ENCODE measurements at regions not wholly inside any gene's neighbourhood (a gene's known extent, or its start where the extent isn't known, plus 50 kb on each side); places are given as distances from the start of the nearest gene placed in this dataset.
"Not testable (repeated sequence)": the region's sequence is repeated elsewhere in the genome, so short reads cannot be mapped to it uniquely, and the experiment has no call there.

DNA sequence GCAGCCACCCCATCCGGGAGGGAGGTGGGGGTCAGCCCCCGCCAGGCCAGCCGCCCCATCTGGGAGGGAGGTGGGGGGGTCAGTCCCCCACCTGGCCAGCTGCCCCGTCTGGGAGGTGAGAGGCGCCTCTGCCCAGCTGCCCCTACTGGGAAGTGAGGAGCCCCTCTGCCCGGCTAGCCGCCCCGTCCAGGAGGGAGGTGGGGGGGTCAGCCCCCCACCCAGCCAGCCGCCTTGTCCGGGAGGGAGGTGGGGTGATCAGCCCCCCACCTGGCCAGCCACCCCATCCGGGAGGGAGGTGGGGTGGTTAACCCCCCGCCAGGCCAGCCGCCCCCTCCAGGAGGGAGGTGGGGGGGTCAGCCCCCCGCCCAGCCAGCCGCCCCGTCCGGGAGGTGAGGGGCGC lies 852.4 kb upstream of the DEFB115 start:
- not testable (repeated sequence) for H2AFZ ChIP-seq; H3K4me2 ChIP-seq; H3K4me3 ChIP-seq; H3K9me3 ChIP-seq (ENCODE audit: low read depth); H3K27ac ChIP-seq; H3K27me3 ChIP-seq; H3K79me2 ChIP-seq; H3K36me3 ChIP-seq (replicated peaks; ENCODE audit: insufficient read depth, low read depth); H3K9me2 ChIP-seq (replicated peaks; ENCODE audit: insufficient read depth); H3K4me1 ChIP-seq (ENCODE audit: insufficient read depth); DNase-seq (ENCODE audit: low spot score); H4K20me1 ChIP-seq (ENCODE audit: insufficient read depth, poor library complexity, severe bottlenecking)
- WGBS (ENCODE audit: low lambda C conversion rate, missing lambda C conversion rate): no CpG with 5 or more reads among the region's 18 CpGs

DNA sequence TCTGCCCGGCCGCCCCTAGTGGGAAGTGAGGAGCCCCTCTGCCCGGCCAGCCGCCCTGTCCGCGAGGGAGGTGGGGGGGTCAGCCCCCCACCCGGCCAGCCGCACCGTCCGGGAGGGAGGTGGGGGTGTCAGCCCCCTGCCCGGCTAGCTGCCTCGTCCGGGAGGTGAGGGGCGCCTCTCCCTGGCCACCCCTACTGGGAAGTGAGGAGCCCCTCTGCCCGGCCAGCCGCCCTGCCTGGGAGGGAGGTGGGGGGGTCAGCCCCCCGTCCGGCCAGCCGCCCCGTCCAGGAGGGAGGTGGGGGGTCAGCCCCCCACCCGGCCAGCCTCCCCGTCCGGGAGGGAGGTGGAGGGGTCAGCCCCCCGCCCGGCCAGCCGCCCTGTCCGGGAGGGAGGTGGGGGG lies 851.9 kb upstream of the DEFB115 start:
- not testable (repeated sequence) for H3K4me1 ChIP-seq (ENCODE audit: insufficient read depth); H3K9me3 ChIP-seq (ENCODE audit: low read depth); H3K36me3 ChIP-seq (replicated peaks; ENCODE audit: insufficient read depth, low read depth); H3K4me2 ChIP-seq; H3K79me2 ChIP-seq; H3K4me3 ChIP-seq; H3K9me2 ChIP-seq (replicated peaks; ENCODE audit: insufficient read depth); H3K27ac ChIP-seq; H2AFZ ChIP-seq; DNase-seq (ENCODE audit: low spot score); H4K20me1 ChIP-seq (ENCODE audit: insufficient read depth, poor library complexity, severe bottlenecking); H3K27me3 ChIP-seq
- WGBS (ENCODE audit: low lambda C conversion rate, missing lambda C conversion rate): 100% methylated on average over 2 of the region's 27 CpGs

DNA sequence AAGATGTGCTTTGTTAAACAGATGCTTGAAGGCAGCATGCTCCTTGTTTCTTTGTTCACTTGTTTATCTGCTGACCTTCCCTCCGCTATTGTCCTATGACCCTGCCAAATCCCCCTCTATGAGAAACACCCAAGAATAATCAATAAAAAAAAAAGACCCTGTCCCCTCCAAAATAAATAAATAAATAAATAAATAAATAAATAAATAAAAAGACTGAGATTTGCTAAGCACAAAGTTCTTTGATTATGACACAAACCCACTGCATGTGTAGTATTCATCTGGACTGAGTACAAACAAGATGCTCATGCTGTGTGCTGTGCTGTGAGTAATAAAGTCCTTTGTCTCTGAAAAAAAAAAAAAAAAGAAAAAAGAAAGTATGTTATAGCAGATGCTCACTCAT lies 851.1 kb upstream of the DEFB115 start:
- H2AFZ ChIP-seq; H3K4me3 ChIP-seq; H3K79me2 ChIP-seq; H4K20me1 ChIP-seq (ENCODE audit: insufficient read depth, poor library complexity, severe bottlenecking); H3K36me3 ChIP-seq (replicated peaks; ENCODE audit: insufficient read depth, low read depth); H3K4me1 ChIP-seq (ENCODE audit: insufficient read depth); H3K27me3 ChIP-seq; H3K9me3 ChIP-seq (ENCODE audit: low read depth); H3K27ac ChIP-seq; H3K4me2 ChIP-seq; H3K9me2 ChIP-seq (replicated peaks; ENCODE audit: insufficient read depth); DNase-seq (ENCODE audit: low spot score): not testable (repeated sequence)
- 0% methylated on average over 1 of the region's 1 CpG for WGBS (ENCODE audit: low lambda C conversion rate, missing lambda C conversion rate)

GRCh38 chr20:30412972-30413371 lies 844.5 kb upstream of the DEFB115 start:
- WGBS (ENCODE audit: low lambda C conversion rate, missing lambda C conversion rate): 77% methylated on average over 1 of the region's 2 CpGs
- H3K79me2 ChIP-seq: no peaks in the 10 kb centered on the region
- H3K27me3 ChIP-seq: no peaks in the 10 kb centered on the region
- H3K9me2 ChIP-seq (replicated peaks; ENCODE audit: insufficient read depth): no peaks in the 10 kb centered on the region
- H2AFZ ChIP-seq: no peak overlapping the region
- no peak overlapping the region for H3K4me3 ChIP-seq
- H3K27ac ChIP-seq: no peak overlapping the region
- H3K36me3 ChIP-seq (replicated peaks; ENCODE audit: insufficient read depth, low read depth): no peaks in the 10 kb centered on the region
- no peaks in the 10 kb centered on the region for H4K20me1 ChIP-seq (ENCODE audit: insufficient read depth, poor library complexity, severe bottlenecking)
- no peaks in the 10 kb centered on the region for H3K9me3 ChIP-seq (ENCODE audit: low read depth)
- no peak overlapping the region for H3K4me2 ChIP-seq
- no peaks in the 10 kb centered on the region for H3K4me1 ChIP-seq (ENCODE audit: insufficient read depth)
- DNase-seq (ENCODE audit: low spot score): no peak
- TF ChIP-seq CTCF (IDR thresholded peaks at IDR 0.05; ENCODE audit: poor library complexity) (no peak), EZH2phosphoT487 (IDR thresholded peaks at IDR 0.05; ENCODE audit: low read depth, severe bottlenecking, unreplicated experiment) (no peak), EZH2 (IDR thresholded peaks at IDR 0.05; ENCODE audit: borderline replicate concordance) (no peak)

GRCh38 chr20:30417387-30417786 lies 840.1 kb upstream of the DEFB115 start:
- H3K9me2 ChIP-seq (replicated peaks; ENCODE audit: insufficient read depth); H3K9me3 ChIP-seq (ENCODE audit: low read depth); H3K4me2 ChIP-seq; H3K4me1 ChIP-seq (ENCODE audit: insufficient read depth); H3K27me3 ChIP-seq; H3K4me3 ChIP-seq; H3K79me2 ChIP-seq; H2AFZ ChIP-seq; H4K20me1 ChIP-seq (ENCODE audit: insufficient read depth, poor library complexity, severe bottlenecking); DNase-seq (ENCODE audit: low spot score); H3K36me3 ChIP-seq (replicated peaks; ENCODE audit: insufficient read depth, low read depth); H3K27ac ChIP-seq: not testable (repeated sequence)
- 32% methylated on average over 4 of the region's 4 CpGs for WGBS (ENCODE audit: low lambda C conversion rate, missing lambda C conversion rate)

DNA sequence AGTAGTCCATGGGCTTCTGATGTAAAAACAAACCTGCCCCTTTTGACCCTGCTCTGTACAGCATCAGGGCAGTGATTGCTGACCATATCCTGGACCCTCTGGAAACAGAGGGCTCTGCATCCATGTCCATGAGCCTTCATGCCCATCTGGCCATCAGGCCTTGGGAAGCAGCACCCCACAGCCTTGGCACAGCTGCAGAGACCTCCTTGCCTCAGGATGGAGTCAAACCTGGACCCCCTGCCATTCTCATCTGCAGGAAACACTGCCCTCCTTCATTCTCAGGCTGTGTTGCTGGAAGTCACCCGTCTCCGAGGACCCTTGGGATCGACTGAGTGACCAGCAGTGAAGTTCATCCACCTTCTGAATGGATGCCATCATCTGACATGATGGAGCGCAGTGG lies 839.1 kb upstream of the DEFB115 start:
- not testable (repeated sequence) for H3K36me3 ChIP-seq (replicated peaks; ENCODE audit: insufficient read depth, low read depth); H3K9me2 ChIP-seq (replicated peaks; ENCODE audit: insufficient read depth); H3K4me2 ChIP-seq; H3K4me1 ChIP-seq (ENCODE audit: insufficient read depth); H4K20me1 ChIP-seq (ENCODE audit: insufficient read depth, poor library complexity, severe bottlenecking); H3K79me2 ChIP-seq; H3K9me3 ChIP-seq (ENCODE audit: low read depth); H3K4me3 ChIP-seq; H3K27ac ChIP-seq; H3K27me3 ChIP-seq; H2AFZ ChIP-seq; DNase-seq (ENCODE audit: low spot score)
- 74% methylated on average over 4 of the region's 4 CpGs for WGBS (ENCODE audit: low lambda C conversion rate, missing lambda C conversion rate)
